ENCODE measurements at regions not wholly inside any gene's neighbourhood (a gene's known extent, or its start where the extent isn't known, plus 50 kb on each side); places are given as distances from the start of the nearest gene placed in this dataset.

DNA sequence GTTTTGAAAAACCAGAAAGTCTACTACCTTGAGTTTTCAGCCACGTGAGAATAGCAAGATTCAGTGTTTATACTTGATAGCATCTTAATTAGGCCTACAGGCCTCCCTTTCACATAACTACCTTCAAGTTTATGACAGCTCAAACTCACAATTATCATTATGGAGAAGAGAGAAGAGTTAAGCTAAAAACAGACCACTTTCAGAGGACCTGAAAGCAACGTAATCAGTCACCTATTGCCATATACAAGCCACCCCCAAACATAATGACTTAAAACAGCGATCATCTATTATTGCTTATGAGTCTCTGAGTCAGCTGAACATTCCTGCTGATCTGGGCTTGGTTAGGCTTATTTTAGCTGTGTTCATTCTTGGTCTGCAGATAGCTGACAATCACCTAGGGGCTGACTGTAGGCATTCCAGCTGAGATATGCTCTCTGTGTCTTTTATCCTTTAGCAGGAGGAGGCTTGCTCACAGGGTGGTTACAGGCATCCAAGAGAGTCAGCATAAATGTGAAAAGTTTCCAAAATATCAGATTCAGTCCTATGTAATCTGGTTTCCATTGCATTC lies 130.9 kb downstream of the COX7C start:
- intact Hi-C loops (cut with micrococcal nuclease) = no loop called here
- Histone ChIP-seq H3K27me3 (ENCODE audit: control insufficient read depth in 2 of 2, insufficient read depth in 2 of 2, low read length in 2 of 2) (no peaks in the 10 kb centered on the region), H3K4me1 (ENCODE audit: control insufficient read depth, extremely low read depth, insufficient read depth, low read length) (no peaks in the 10 kb centered on the region), H3K4me2 (ENCODE audit: insufficient read depth, low read length) (no peak overlapping the region), H3K9me1 (replicated peaks; ENCODE audit: control insufficient read depth, extremely low read depth, insufficient read depth, low read length) (no peaks in the 10 kb centered on the region), H3K4me3 (replicated peaks in 1 of 3; ENCODE audit: insufficient read depth in 1 of 3, low read depth in 1 of 3, low read length in 3 of 3) (no peak overlapping the region), H4K20me1 (replicated peaks; ENCODE audit: control insufficient read depth, extremely low read depth, insufficient read depth, low read length) (no peaks in the 10 kb centered on the region), H3K27ac (ENCODE audit: insufficient read depth, low read depth, low read length) (no peak overlapping the region), H3K9me3 (replicated peaks; ENCODE audit: control insufficient read depth, insufficient read depth, low read length) (no peaks in the 10 kb centered on the region), H3K36me3 (ENCODE audit: control insufficient read depth in 2 of 2, extremely low read depth in 1 of 2, insufficient read depth in 2 of 2, low read length in 2 of 2) (no peaks in the 10 kb centered on the region), H3K9ac (replicated peaks; ENCODE audit: extremely low read depth, insufficient read depth, low read length) (no peak overlapping the region), H2AFZ (ENCODE audit: low read depth, low read length) (no peak overlapping the region), H3K79me2 (ENCODE audit: control insufficient read depth, insufficient read depth, low read length) (no peaks in the 10 kb centered on the region)
- CTCF ChIA-PET = no interaction called here
- dilution Hi-C loops (cut with MboI; ENCODE audit: extremely low pct_ligation_motif_present, low sequenced_read_pairs) = no loop called here
- BruUV-seq (replicated peaks) = no TSS peak
- POLR2A ChIA-PET = no interaction called here
- TF ChIP-seq POLR2AphosphoS5 (IDR thresholded peaks at IDR 0.05; ENCODE audit: insufficient read depth, low read depth, low read length) (no peak), MYC (IDR thresholded peaks at IDR 0.05; ENCODE audit: low read depth, low read length) (no peak), EZH2 (IDR thresholded peaks at IDR 0.05; ENCODE audit: borderline replicate concordance, low read depth, low read length, severe bottlenecking) (no peak), JUN (IDR thresholded peaks at IDR 0.05; ENCODE audit: borderline replicate concordance, insufficient read depth, insufficient read length, low read depth) (no peak)
- TF ChIP-seq, protein P1, sequence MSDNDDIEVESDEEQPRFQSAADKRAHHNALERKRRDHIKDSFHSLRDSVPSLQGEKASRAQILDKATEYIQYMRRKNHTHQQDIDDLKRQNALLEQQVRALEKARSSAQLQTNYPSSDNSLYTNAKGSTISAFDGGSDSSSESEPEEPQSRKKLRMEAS (IDR thresholded peaks at IDR 0.05; ENCODE audit: insufficient read depth, insufficient read length) = no peak
- FAIRE-seq = no peak
- no peak for DNase-seq (ENCODE audit: low read depth, low spot score)

DNA sequence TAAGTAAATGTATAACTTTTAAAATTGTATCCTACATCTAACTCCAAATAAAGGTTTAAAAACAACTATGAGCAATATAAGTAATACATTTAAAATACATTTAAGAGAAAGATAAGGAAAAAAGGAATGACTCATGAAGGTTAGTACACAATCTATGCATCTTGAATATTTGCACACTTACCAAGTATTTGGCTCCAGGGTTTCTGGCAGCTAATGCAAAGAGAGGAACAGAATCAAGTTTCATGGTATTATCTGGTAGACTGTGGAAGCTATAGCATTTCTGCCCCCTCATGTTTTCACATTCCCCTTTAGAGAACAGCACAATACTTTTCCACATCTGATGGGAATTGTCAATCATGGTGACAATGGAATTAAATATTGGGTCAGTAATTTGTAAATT lies 132.1 kb downstream of the COX7C start:
- Histone ChIP-seq H3K36me3 (ENCODE audit: control insufficient read depth in 2 of 2, extremely low read depth in 1 of 2, insufficient read depth in 2 of 2, low read length in 2 of 2) (no peaks in the 10 kb centered on the region), H3K9me3 (replicated peaks; ENCODE audit: control insufficient read depth, insufficient read depth, low read length) (no peaks in the 10 kb centered on the region), H3K4me3 (replicated peaks in 1 of 3; ENCODE audit: insufficient read depth in 1 of 3, low read depth in 1 of 3, low read length in 3 of 3) (no peak overlapping the region), H3K4me1 (ENCODE audit: control insufficient read depth, extremely low read depth, insufficient read depth, low read length) (no peaks in the 10 kb centered on the region), H3K9ac (replicated peaks; ENCODE audit: extremely low read depth, insufficient read depth, low read length) (no peak overlapping the region), H3K79me2 (ENCODE audit: control insufficient read depth, insufficient read depth, low read length) (no peaks in the 10 kb centered on the region), H4K20me1 (replicated peaks; ENCODE audit: control insufficient read depth, extremely low read depth, insufficient read depth, low read length) (no peaks in the 10 kb centered on the region), H2AFZ (ENCODE audit: low read depth, low read length) (no peak overlapping the region), H3K27me3 (ENCODE audit: control insufficient read depth in 2 of 2, insufficient read depth in 2 of 2, low read length in 2 of 2) (no peaks in the 10 kb centered on the region), H3K9me1 (replicated peaks; ENCODE audit: control insufficient read depth, extremely low read depth, insufficient read depth, low read length) (no peaks in the 10 kb centered on the region), H3K27ac (ENCODE audit: insufficient read depth, low read depth, low read length) (no peak overlapping the region), H3K4me2 (ENCODE audit: insufficient read depth, low read length) (no peak overlapping the region)
- FAIRE-seq = no peak
- CTCF ChIA-PET = no interaction called here
- dilution Hi-C loops (cut with MboI; ENCODE audit: extremely low pct_ligation_motif_present, low sequenced_read_pairs) = no loop called here
- intact Hi-C loops (cut with micrococcal nuclease) = no loop called here
- BruUV-seq (replicated peaks) = no TSS peak
- no peak for DNase-seq (ENCODE audit: low read depth, low spot score)
- no peak for TF ChIP-seq JUN (IDR thresholded peaks at IDR 0.05; ENCODE audit: borderline replicate concordance, insufficient read depth, insufficient read length, low read depth)
- POLR2A ChIA-PET = no interaction called here
